Coronary artery (tissue), 2 donors: ENCODE measurements at regions not wholly inside any gene's neighbourhood (a gene's known extent, or its start where the extent isn't known, plus 50 kb on each side); places are given as distances from the start of the nearest gene placed in this dataset.

Source experiments
- DNase-seq: peaks from one replicate; pipeline ENCODE4 v3.0.0-alpha.2; 2017; ENCODE audit warnings: low spot score
- H3K27ac ChIP-seq, 2 donors: fragments of 200-600 bp; sonication (generic); one replicate each; pipeline ENCODE4 v1.5.1; 2016 to 2019
- H3K4me3 ChIP-seq: fragments of 200-600 bp; sonication (generic); 2 replicates; pipeline ENCODE4 v1.5.1; 2016; ENCODE audit warnings: mild to moderate bottlenecking, moderate library complexity
- CTCF ChIP-seq: fragments of 200-600 bp; sonication (generic); IDR thresholded peaks from one replicate; pipeline ENCODE4 v1.5.1; 2019; ENCODE audit warnings: antibody characterized with exemption

DNA sequence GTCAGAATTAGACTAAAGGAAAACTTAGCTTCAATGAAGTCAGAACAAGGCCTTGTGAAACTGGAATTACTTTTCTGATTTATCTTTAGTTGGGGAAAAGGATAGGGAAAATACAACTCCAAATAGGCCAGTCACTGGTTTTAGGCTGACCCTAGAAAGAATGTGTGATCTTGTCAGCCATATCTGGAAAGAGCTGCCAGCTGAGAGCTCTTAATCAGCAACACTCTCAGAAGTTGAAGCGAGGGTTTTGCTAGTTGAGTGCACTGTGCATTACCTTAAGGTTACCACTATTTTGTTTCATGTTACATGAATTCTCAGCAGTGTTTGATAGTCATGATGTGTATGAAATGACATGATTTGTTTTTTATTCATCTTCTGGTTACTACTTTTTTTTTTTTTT, 905.3 kb upstream of the ALCAM start:
- no peak for TF ChIP-seq CTCF
- Histone ChIP-seq H3K27ac (peak overlapping the region in 1 of 2 donors; percentile 40), H3K4me3 (no peak overlapping the region)
- DNase-seq, result no peak

- no peak for TF ChIP-seq CTCF
- H3K4me3 ChIP-seq, result no peak overlapping the region
- no peak for DNase-seq
- no peak overlapping the region for H3K27ac ChIP-seq
Measured at GRCh38 chr3:104472221-104472620, 894.5 kb upstream of the ALCAM start.

DNA sequence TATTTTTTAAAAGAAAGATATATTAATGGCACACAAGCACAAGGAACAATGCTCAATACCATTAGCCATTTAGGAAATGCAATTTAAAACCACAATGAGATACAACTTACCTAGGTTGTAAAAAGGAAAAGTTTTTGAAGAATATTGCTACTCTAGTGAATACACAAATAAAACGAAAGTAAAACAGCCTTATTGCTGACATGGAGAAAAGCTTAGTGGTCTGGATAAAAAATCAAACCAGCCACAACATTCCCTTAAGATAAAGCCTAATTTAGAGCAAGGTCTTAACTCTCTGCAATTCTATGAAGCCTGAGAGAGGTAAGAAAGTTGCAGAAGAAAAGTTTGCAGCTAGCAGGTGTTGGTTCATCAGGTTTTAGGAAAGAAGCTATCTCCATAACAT, 892.7 kb upstream of the ALCAM start:
- no peak for DNase-seq
- no peak for TF ChIP-seq CTCF
- Histone ChIP-seq H3K4me3 (no peak overlapping the region), H3K27ac (no peak overlapping the region)

DNA sequence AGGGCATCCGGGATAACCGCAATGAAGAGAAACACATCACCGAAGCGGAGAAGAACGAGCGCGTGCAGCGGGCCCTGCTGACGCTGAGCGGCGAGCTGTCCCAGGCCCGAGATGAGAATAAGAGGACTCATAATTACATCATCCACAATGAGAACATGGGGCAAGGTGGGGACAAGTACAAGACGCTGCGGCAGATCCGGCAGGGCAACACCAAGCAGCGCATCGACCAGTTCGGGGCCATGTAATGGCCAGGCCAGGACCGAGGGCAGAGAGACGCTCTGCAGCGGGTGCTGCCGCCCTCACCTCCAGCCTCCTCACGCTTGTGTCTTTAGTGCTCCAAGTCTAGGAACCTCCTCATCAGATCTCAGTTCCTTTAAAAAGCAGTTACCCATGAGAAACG, 863.7 kb upstream of the ALCAM start:
- H3K27ac ChIP-seq, result no peak overlapping the region
- no peak for DNase-seq

GRCh38 chr3:104510131-104510849, 856.4 kb upstream of the ALCAM start:
- no peak overlapping the region for H3K27ac ChIP-seq
- no peak for DNase-seq
- no peak for TF ChIP-seq CTCF

More for the DNA sequence above, 863.7 kb upstream of the ALCAM start:
- no peak for TF ChIP-seq CTCF
- no peak overlapping the region for H3K4me3 ChIP-seq

GRCh38 chr3:104514371-104514770, 852.3 kb upstream of the ALCAM start:
- TF ChIP-seq CTCF, result no peak
- H3K27ac ChIP-seq, result no peak overlapping the region
- H3K4me3 ChIP-seq, result no peak overlapping the region
- DNase-seq, result no peak

More at GRCh38 chr3:104510131-104510849, 856.4 kb upstream of the ALCAM start:
- no peak overlapping the region for H3K4me3 ChIP-seq

- DNase-seq, result no peak
- no peak for TF ChIP-seq CTCF
- Histone ChIP-seq H3K27ac (no peak overlapping the region), H3K4me3 (no peak overlapping the region)
Measured at GRCh38 chr3:104514776-104515175, 851.9 kb upstream of the ALCAM start.
